LNCAP (cell line): ENCODE measurements at regions not wholly inside any gene's neighbourhood (a gene's known extent, or its start where the extent isn't known, plus 50 kb on each side); places are given as distances from the start of the nearest gene placed in this dataset.
A peak's percentile ranks its signal among the peaks of the same experiment; 100 is the strongest.

Experiments used
- CTCF ChIP-seq: fragments of 450-650 bp; IDR thresholded peaks from 2 replicates; pipeline ENCODE4 v1.5.1; 2017; ENCODE audit warnings: mild to moderate bottlenecking

- peak; percentile 32 for TF ChIP-seq CTCF
Measured at GRCh38 chr9:73067074-73067473, 84.6 kb upstream of the ANXA1 start.

GRCh38 chr9:73065439-73065838 lies 86.2 kb upstream of the ANXA1 start:
- TF ChIP-seq CTCF = no peak

DNA sequence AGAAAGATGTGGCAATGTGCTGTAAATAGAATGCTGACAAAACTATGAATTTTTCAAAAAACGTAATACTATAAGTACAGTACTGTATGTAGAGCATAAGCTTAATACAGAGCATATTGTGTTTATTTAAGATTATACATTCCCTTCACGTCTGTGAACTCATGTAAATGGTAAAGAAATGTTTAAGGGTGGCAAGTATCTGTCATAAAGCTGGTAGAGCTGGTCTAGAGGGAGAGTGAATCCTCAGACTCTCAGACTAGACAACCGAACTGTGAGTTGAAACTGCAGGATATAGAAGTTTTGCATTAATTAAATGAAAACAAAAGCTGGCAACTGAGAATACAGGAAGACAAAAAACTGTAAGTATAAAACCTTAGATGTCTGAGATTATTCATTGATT lies 87.3 kb upstream of the ANXA1 start:
- no peak for TF ChIP-seq CTCF

DNA sequence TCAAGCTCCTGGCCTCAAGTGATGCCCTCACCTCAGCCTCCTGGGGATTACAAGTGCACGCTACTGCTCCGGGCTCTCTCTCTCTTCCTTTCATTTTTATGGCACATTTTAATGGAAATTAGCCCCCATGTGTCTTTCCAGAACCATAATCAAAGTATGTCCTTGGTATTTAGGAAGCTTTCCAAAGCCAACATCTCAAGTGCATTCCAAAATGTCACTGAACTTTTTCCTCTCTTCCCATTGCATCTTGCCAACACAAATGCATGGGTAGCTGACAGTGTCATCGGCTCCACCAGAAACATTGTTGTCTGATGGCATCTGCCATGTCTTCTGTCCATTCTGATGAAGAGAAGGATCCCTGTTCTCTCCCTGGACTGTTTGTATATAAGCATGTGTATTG lies 90.5 kb upstream of the ANXA1 start:
- no peak for TF ChIP-seq CTCF

- no peak for TF ChIP-seq CTCF
Measured at GRCh38 chr9:73059247-73059646, 92.4 kb upstream of the ANXA1 start.

- no peak for TF ChIP-seq CTCF
Measured at GRCh38 chr9:73056245-73056644, 95.4 kb upstream of the ANXA1 start.

GRCh38 chr9:73054091-73054490 lies 97.6 kb upstream of the ANXA1 start:
- no peak for TF ChIP-seq CTCF

DNA sequence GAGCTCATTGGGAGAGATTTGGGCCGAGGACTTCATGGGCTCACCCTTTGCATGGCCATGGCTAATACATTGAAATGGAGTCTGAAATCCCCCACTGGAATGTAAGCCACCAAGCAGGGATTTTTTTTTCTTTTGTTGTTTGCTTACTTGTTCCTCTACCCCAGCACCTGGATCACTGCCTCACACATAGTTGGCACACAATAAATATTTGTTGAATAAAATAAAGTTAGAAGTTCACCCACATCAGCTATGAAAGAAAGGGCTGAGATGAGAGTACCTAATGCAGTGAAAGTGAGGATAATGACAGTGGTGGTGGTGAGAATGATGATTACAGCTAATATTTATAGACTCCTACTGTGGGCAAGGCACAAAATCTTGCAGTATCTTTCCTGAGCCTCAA lies 98.1 kb upstream of the ANXA1 start:
- no peak for TF ChIP-seq CTCF
